Stimulated activated CD8-positive, alpha-beta memory T cell treated with anti-CD3 and anti-CD28 coated beads, Interleukin-7, amount 100 ng/mL, for 48 hours (primary cell): ENCODE measurements at regions not wholly inside any gene's neighbourhood (a gene's known extent, or its start where the extent isn't known, plus 50 kb on each side); places are given as distances from the start of the nearest gene placed in this dataset.
"Not testable (repeated sequence)": the region's sequence is repeated elsewhere in the genome, so short reads cannot be mapped to it uniquely, and the experiment has no call there.

Experiments used
- DNase-seq, 2 donors: peaks; one replicate each; pipeline ENCODE4 v3.0.0-alpha.2; 2020; ENCODE audit warnings: low read depth in 1 of 2; ENCODE audit errors: extremely low read depth in 1 of 2

DNA sequence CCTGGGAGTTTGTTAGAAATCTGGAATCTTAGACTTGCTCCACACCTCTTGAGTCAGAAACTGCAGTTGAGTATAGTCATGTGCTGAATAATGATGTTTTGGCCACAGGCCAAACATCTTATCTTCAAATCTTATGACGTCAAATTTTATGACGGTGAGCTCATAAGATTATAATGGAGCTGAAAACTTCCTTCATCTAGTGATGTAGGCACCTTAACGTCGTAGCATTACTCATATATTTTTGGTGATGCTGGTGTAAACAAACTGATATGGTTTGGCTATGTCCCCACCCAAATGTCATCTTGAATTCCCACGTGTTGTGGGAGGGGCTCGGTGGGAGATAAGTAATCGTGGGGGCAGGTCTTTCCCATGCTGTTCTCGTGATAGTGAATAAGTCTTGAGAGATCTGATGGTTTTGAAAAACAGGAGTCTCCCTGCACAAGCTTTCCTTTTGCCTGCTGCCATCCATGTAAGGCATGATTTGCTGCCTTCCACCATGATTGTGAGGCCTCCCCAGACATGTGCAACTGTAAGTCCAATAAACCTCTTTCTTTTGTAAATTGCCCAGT is 268.0 kb upstream of the PROK2 start:
- DNase-seq, result no peak

DNA sequence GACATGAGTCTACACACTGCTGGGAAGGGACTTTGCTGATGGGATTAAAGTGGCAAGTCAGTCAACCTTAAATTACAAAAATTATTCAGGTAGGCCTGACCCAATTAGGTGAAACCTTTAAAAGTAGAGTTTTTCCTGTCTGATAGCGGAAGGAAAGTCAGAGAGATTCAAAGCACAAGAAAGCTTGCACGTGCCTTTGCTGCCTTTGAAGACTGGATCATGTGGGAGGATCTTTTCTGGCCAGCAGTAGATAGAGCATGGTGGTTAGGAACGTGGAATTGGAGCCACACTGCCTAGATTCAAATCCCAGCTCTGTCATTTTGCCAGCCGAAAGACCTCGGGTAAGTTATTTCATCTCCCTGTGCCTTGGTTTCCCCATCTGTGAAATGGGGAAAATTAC is 265.8 kb upstream of the PROK2 start:
- no peak for DNase-seq

- no peak for DNase-seq
Measured at GRCh38 chr3:72050048-72050632, 265.2 kb upstream of the PROK2 start.

GRCh38 chr3:72049300-72049699 is 264.4 kb upstream of the PROK2 start:
- DNase-seq, result no peak

GRCh38 chr3:72048873-72049272 is 263.9 kb upstream of the PROK2 start:
- no peak for DNase-seq

DNA sequence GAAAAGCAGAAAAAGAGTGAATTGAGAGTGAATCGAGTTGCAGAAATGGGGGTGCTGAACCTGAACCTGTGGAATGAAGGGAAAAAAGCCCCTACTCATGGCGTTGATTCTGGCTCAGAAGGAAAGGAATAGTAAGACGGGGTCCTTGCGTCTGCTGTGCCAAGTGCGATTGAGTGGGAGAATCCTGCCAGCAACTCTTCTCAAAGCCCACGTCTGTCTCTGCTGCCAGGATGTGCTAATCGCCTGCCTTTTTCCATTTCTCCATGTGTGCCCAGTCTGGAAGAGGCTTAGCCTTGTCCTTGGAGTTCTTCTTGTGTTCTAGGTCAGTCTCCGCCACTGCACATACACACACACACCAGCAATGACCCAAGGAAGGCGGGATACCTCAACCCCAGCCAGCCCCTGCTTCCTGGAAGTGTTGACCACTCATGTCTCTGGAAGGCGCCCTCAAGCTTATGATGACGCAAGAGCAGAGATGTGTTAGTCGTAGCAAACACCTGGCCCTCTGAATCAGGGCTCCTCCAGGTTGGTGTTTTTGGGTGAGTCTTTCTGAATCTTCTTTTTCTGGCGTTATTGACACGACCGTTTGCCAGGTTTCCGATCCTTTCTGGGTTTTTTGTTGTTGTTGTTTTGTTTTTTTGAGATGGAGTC is 262.4 kb upstream of the PROK2 start:
- no peak for DNase-seq

DNA sequence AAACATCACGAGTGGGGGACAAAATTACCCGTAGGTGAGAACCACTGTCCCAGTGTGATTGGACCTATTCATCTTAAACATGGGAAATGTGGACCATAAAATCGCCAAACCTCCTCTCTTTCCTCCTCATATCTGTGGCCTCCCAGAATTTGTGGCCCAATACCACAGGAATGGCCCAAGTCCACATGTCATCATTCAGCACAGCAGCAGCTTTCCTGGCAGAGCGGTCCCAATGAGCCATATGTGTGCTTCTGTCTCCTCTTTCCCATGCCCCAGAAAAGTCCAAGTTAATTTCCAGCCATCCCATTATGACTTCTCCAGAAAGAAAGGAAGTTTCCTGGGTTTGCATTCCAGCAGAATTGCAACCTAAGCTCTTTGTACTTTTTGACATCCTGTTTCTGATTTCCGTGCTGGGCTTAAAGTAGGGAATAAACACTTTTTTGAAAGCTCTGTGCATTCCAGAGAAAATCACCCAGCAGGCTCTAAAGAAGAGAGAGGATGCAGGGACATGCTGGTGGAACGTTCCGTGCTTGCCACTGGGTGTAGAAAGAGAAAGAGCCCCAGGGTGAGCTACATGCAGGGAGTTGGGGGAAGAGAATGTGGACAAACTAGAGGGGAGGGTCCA is 259.4 kb upstream of the PROK2 start:
- no peak for DNase-seq

- no peak for DNase-seq
Measured at GRCh38 chr3:72043204-72044133, 258.5 kb upstream of the PROK2 start.

- DNase-seq, result no peak
Measured at GRCh38 chr3:72042397-72043203, 257.7 kb upstream of the PROK2 start.

- no peak for DNase-seq
Measured at GRCh38 chr3:72041511-72041910, 256.6 kb upstream of the PROK2 start.

- DNase-seq, result no peak
Measured at GRCh38 chr3:72041076-72041475, 256.1 kb upstream of the PROK2 start.

DNA sequence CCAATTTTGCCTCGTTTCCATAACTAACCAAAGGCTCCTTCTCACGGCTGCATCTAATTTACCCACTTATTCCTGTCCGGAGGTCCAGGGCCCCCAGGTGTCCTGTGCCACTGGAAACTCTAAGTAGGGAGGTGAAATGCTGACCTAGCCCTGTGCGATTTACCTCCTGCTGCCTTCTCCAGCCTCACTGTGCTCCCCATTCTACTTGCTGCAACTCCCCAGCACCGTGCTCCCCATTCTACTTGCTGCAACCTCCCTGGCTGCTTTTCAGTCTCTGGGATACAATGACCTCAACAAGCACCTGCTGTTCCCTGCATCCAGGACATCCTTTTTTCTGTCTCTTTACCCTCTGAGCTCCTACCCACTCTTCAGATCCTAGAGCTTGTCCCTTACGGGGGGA is 254.7 kb upstream of the PROK2 start:
- DNase-seq, result no peak

DNA sequence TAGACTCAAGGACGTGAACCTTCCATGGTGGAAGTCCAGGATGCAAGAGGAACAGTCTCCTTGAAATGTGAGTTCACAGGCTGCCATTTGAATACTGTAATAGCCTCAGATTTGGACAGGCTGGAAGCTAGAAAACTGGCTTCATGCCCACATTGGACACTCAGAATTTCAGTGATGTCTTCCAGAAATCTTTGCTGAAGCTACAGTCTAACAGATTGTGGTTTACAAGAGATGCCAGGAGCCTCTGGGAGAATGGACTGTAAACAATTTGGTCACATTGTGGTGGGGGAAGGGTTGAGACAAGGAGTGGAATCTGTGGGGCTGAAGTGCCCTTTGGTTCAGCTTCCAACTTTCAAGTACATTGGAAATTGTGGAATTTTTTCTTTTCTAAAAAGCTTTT is 252.0 kb upstream of the PROK2 start:
- no peak for DNase-seq

GRCh38 chr3:72035606-72036005 is 250.7 kb upstream of the PROK2 start:
- no peak for DNase-seq

DNA sequence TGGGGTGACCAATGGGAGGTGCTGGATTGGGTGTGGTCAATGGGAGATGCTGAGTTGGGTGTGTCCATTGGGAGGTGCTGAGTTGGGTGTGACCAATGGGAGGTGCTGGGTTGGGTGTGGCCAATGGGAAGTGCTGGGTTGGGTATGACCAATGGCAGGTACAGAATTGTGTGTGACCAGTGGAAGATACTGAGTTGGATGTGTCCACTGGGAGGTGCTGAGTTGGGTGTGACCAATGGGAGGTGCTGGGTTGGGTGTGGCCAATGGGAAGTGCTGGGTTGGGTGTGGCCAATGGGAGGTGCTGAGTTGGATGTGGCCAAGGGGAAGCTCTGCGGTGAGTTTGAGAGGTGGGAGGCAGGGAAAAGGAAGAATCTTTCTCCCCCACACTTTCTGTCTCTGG is 250.0 kb upstream of the PROK2 start:
- no peak for DNase-seq

DNA sequence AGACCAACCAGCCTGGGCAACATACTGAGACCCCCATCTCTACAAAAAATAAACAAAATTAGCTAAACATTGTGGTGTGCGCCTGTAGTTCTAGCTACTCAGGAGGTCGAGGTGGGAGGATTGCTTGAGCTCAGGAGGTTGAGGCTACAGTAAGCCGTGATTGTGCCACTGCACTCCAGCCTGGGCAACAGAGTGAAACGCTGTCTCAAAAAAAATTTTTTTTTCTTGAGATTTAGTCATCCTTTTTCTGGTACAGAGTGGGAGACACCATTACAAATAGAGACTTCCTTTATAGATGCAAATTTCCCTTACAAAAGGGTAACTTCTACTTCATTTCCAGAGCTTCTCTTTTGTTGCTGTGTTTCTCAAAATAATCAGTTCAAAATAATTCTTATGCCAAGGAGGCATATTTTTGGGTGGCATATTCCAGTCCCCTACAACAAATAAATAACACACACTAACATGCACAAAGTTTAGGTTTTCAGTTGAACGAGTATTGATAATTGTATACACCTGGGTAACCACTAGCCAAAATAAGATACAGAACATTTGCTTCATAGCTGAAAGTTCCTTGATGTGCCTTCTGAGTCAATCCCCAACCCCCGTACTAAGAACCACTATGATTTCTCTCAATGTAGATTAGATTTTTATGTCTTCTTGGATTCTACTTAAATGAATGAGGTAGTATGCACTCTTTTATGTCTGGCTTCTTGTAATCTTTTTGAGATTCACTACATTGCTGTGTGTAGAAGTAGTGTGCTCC is 248.9 kb upstream of the PROK2 start:
- no peak for DNase-seq

GRCh38 chr3:72032441-72033135 is 247.6 kb upstream of the PROK2 start:
- no peak for DNase-seq

- no peak for DNase-seq
Measured at GRCh38 chr3:72031581-72031980, 246.6 kb upstream of the PROK2 start.

- DNase-seq, result not testable (repeated sequence)
Measured at GRCh38 chr3:72030296-72030695, 245.3 kb upstream of the PROK2 start.
